GM23248 (cell line): ENCODE measurements at regions not wholly inside any gene's neighbourhood (a gene's known extent, or its start where the extent isn't known, plus 50 kb on each side); places are given as distances from the start of the nearest gene placed in this dataset.

Source experiments
- DNase-seq: peaks from one replicate; pipeline ENCODE4 v3.0.0-alpha.2; 2015
- H2AFZ ChIP-seq: fragments of 200-600 bp; sonication (generic); 2 replicates; pipeline ENCODE4 v1.6.1; 2016; ENCODE audit warnings: antibody characterized with exemption
- H3F3A ChIP-seq: fragments of 200-600 bp; sonication (generic); 2 replicates; pipeline ENCODE4 v1.6.1; 2016; ENCODE audit warnings: mild to moderate bottlenecking, antibody characterized with exemption, mixed run types; ENCODE audit not compliant: insufficient read depth
- H3K27ac ChIP-seq: fragments of 200-600 bp; sonication (generic); 2 replicates; pipeline ENCODE4 v1.5.1; 2016; ENCODE audit warnings: mild to moderate bottlenecking
- H3K27me3 ChIP-seq: fragments of 200-600 bp; sonication (generic); replicated peaks from 2 replicates; pipeline ENCODE4 v1.6.1; 2016; ENCODE audit warnings: mild to moderate bottlenecking; ENCODE audit not compliant: insufficient read depth
- H3K36me3 ChIP-seq: fragments of 200-600 bp; sonication (generic); 2 replicates; pipeline ENCODE4 v1.6.1; 2016; ENCODE audit warnings: low read depth, mild to moderate bottlenecking
- H3K4me1 ChIP-seq: fragments of 200-600 bp; sonication (generic); 2 replicates; pipeline ENCODE4 v1.6.1; 2016; ENCODE audit warnings: mild to moderate bottlenecking; ENCODE audit not compliant: insufficient read depth
- H3K4me2 ChIP-seq: fragments of 200-600 bp; sonication (generic); one replicate; pipeline ENCODE4 v1.6.1; 2016; ENCODE audit warnings: mild to moderate bottlenecking; ENCODE audit not compliant: unreplicated experiment
- H3K4me3 ChIP-seq: fragments of 200-600 bp; sonication (generic); 2 replicates; pipeline ENCODE4 v1.5.1; 2016; ENCODE audit warnings: mild to moderate bottlenecking
- H3K79me2 ChIP-seq: fragments of 200-600 bp; sonication (generic); 2 replicates; pipeline ENCODE4 v1.6.1; 2016; ENCODE audit warnings: mild to moderate bottlenecking; ENCODE audit not compliant: insufficient read depth
- H3K9ac ChIP-seq: fragments of 200-600 bp; sonication (generic); 2 replicates; pipeline ENCODE4 v1.6.1; 2016; ENCODE audit warnings: mild to moderate bottlenecking
- H3K9me2 ChIP-seq: fragments of 200-600 bp; sonication (generic); 2 replicates; pipeline ENCODE4 v1.6.1; 2016; ENCODE audit warnings: mixed run types, mild to moderate bottlenecking, moderate library complexity; ENCODE audit not compliant: insufficient read depth
- H3K9me3 ChIP-seq: fragments of 200-600 bp; sonication (generic); one replicate; pipeline ENCODE4 v1.6.1; 2017; ENCODE audit warnings: low read depth
- H4K20me1 ChIP-seq: fragments of 200-600 bp; sonication (generic); 2 replicates; pipeline ENCODE4 v1.6.0; 2016; ENCODE audit not compliant: insufficient read depth
- EZH2 ChIP-seq: fragments of 200-600 bp; sonication (generic); IDR thresholded peaks from 2 replicates; pipeline ENCODE4 v1.6.1; 2018; ENCODE audit warnings: antibody characterized with exemption, mild to moderate bottlenecking; ENCODE audit not compliant: insufficient read depth, poor library complexity, severe bottlenecking
- EZH2phosphoT487 ChIP-seq: fragments of 200-600 bp; sonication (generic); IDR thresholded peaks from 2 replicates; pipeline ENCODE4 v1.6.1; 2018; ENCODE audit warnings: antibody characterized with exemption, moderate library complexity, mild to moderate bottlenecking, low read depth; ENCODE audit not compliant: insufficient read depth
- WGBS, 2 experiments: methylation state at CpG; one replicate each; pipeline ENCODE4 v1.1.6; 2015 to 2017; ENCODE audit warnings: low lambda C conversion rate in 2 of 2, low coverage in 1 of 2; ENCODE audit errors: missing lambda C conversion rate in 2 of 2; 5-methylcytosine and 5-hydroxymethylcytosine counted together
- in situ Hi-C: fragments of 300-500 bp; cut with MboI; formaldehyde crosslinking; loops from 2 replicates; pipeline ENCODE4 v1.15.0; 2020

DNA sequence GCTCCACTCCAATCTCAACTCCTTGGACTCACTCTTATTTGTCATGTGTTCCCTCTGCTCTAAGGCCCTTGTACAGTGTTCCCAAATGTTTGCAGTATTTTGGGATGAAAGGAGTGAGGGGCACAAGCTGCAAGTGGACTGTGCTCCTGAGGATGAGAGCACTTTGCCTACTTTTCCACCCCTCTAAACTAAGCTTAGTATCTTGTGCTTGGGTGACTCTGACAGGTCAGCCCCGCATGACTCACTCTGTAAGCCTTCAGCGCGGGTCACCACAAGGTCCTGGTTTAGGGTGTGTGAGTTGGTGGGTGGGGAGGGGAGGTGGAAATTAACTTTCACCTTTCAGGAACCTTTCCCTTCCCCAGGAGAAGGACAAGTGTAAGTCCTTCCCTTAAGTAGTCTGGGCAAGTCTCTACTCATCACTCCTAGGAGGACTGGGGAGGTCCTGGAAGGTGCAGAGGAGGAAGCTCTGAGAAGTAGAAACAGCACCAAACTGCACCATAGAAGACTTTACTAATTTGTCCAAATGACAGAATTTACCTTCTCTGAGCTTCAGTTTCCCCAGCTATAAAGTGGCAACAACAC is 68.8 kb upstream of the EPB41L1 start:
- Histone ChIP-seq H4K20me1 (no peaks in the 10 kb centered on the region), H3F3A (0 out of 2 replicates have a peak, but pooled peaks cover 5% of the 10 kb centered on the region), H3K79me2 (no peaks in the 10 kb centered on the region), H3K36me3 (no peaks in the 10 kb centered on the region), H3K9me2 (no peaks in the 10 kb centered on the region), H3K4me2 (peak overlapping the region; percentile 50), H3K9ac (no peak overlapping the region), H2AFZ (no peak overlapping the region), H3K27me3 (0 out of 2 replicates have a peak, but pooled peaks cover 1% of the 10 kb centered on the region), H3K4me3 (no peak overlapping the region), H3K4me1 (peaks cover 18% of the 10 kb centered on the region), H3K9me3 (no peaks in the 10 kb centered on the region), H3K27ac (no peak overlapping the region)
- in situ Hi-C loops, result no loop called here
- peak; percentile 78 for DNase-seq
- TF ChIP-seq EZH2, result no peak
- TF ChIP-seq EZH2phosphoT487, result no peak
- WGBS, 2 experiments, result 18 to 23% methylated on average over 3 of the region's 3 CpGs

DNA sequence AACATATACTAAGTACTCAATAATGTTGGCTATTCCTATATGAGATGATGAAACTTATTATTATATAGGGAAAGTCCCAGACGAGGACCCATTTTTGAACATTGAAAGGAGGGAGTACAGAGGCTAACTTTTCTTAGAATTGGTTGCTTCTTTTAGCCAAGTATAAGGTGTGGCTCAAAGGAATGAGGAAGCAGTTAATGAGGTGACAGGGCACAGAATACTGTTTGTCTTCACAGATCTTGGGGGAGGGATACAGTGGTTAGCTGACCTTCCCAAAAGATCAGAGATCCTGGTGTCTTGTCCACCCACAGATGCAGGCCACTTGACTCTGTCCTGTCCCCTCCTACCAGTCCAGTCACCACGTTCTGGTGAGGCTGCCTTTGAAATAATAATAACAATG is 67.8 kb upstream of the EPB41L1 start:
- H3K4me2 ChIP-seq, result no peak overlapping the region
- TF ChIP-seq EZH2phosphoT487 (no peak), EZH2 (no peak)
- H3K79me2 ChIP-seq, result no peaks in the 10 kb centered on the region
- H3K4me3 ChIP-seq, result no peak overlapping the region
- no peak for DNase-seq
- no peak overlapping the region for H3K27ac ChIP-seq
- H3K9ac ChIP-seq, result no peak overlapping the region
- H2AFZ ChIP-seq, result no peak overlapping the region
- H3K36me3 ChIP-seq, result no peaks in the 10 kb centered on the region
- H4K20me1 ChIP-seq, result no peaks in the 10 kb centered on the region
- WGBS, 2 experiments, result 52 to 57% methylated on average over 2 of the region's 2 CpGs
- no peaks in the 10 kb centered on the region for H3K9me2 ChIP-seq
- no peaks in the 10 kb centered on the region for H3K9me3 ChIP-seq
- H3K27me3 ChIP-seq, result peaks cover 11% of the 10 kb centered on the region; the same call in 1 of the 2 replicates
- H3K4me1 ChIP-seq, result peaks cover 18% of the 10 kb centered on the region
- 0 out of 2 replicates have a peak, but pooled peaks cover 11% of the 10 kb centered on the region for H3F3A ChIP-seq
- in situ Hi-C loops, result no loop called here

GRCh38 chr20:36090223-36090622 is 64.3 kb upstream of the EPB41L1 start:
- in situ Hi-C loops, result no loop called here
- peaks cover 14% of the 10 kb centered on the region; the same call in 1 of the 2 replicates for H3K27me3 ChIP-seq
- H2AFZ ChIP-seq, result no peak overlapping the region
- no peaks in the 10 kb centered on the region for H3K36me3 ChIP-seq
- no peak for DNase-seq
- H3K27ac ChIP-seq, result no peak overlapping the region
- H3K4me2 ChIP-seq, result no peak overlapping the region
- no peaks in the 10 kb centered on the region for H3K9me3 ChIP-seq
- no peaks in the 10 kb centered on the region for H4K20me1 ChIP-seq
- H3K4me3 ChIP-seq, result no peak overlapping the region
- H3K79me2 ChIP-seq, result no peaks in the 10 kb centered on the region
- no peak overlapping the region for H3K9ac ChIP-seq
- 72 to 76% methylated on average over 5 of the region's 5 CpGs for WGBS, 2 experiments
- TF ChIP-seq EZH2phosphoT487, result no peak
- H3K9me2 ChIP-seq, result no peaks in the 10 kb centered on the region
- H3F3A ChIP-seq, result 0 out of 2 replicates have a peak, but pooled peaks cover 15% of the 10 kb centered on the region
- H3K4me1 ChIP-seq, result peaks cover 16% of the 10 kb centered on the region

GRCh38 chr20:36091561-36092397 is 62.8 kb upstream of the EPB41L1 start:
- H2AFZ ChIP-seq, result no peak overlapping the region; the same call in 1 of the 2 replicates
- H3K9ac ChIP-seq, result no peak overlapping the region
- H3K4me1 ChIP-seq, result peaks cover 3% of the 10 kb centered on the region; the same call in 1 of the 2 replicates
- H3F3A ChIP-seq, result peaks cover 21% of the 10 kb centered on the region
- no peak overlapping the region for H3K27ac ChIP-seq
- H3K9me2 ChIP-seq, result no peaks in the 10 kb centered on the region
- H3K9me3 ChIP-seq, result no peaks in the 10 kb centered on the region
- H3K27me3 ChIP-seq, result peaks cover 14% of the 10 kb centered on the region; the same call in 1 of the 2 replicates
- DNase-seq, result no peak
- WGBS, 2 experiments, result 30 to 38% methylated on average over 33 to 40 of the region's 42 CpGs
- H3K4me3 ChIP-seq, result peak overlapping the region; percentile 75
- no peaks in the 10 kb centered on the region for H3K36me3 ChIP-seq
- no peaks in the 10 kb centered on the region for H3K79me2 ChIP-seq
- TF ChIP-seq EZH2 (no peak), EZH2phosphoT487 (no peak)
- H4K20me1 ChIP-seq, result no peaks in the 10 kb centered on the region
- in situ Hi-C loops, result no loop called here
- peak overlapping the region; percentile 91 for H3K4me2 ChIP-seq
